NCI-H446 treated with DMSO at 0.1 percent for 48 hours (cell line): ENCODE measurements at regions not wholly inside any gene's neighbourhood (a gene's known extent, or its start where the extent isn't known, plus 50 kb on each side); places are given as distances from the start of the nearest gene placed in this dataset.

Experiments used
- DNase-seq: peaks from one replicate; lab custom pipeline; 2025; lab: John Stamatoyannopoulos, UW

DNA sequence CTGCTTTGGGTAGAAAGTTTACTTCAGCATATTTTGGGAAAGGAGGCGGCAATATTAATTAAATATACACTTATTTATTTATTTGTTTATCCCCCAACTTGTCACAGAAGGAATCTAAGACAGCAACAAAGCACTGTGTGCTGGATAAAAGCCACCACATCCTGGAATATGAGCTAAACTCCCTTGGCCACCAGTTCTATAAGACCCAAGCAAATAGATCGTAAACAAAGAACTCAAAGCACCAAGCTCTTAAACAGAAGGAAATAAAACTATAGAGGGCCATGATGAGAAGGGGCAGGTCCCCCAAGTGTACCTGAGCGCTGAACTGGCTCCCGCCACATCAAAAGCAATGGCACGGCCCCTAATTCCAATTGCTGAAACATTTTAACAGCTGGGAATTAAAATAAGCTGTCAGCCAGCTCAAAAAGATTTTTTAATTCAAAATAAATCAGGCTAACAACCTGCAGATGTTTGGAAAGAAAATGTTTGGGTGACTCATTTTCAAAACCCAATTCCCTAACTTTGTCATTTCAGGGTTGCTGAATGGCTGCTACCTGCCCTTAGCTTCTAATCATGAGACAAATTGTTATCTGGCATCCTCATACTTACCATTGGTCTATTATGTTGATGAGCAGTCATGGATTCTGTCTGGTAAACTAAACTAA lies 127.1 kb downstream of the SLC30A10 start:
- DNase-seq = no peak

DNA sequence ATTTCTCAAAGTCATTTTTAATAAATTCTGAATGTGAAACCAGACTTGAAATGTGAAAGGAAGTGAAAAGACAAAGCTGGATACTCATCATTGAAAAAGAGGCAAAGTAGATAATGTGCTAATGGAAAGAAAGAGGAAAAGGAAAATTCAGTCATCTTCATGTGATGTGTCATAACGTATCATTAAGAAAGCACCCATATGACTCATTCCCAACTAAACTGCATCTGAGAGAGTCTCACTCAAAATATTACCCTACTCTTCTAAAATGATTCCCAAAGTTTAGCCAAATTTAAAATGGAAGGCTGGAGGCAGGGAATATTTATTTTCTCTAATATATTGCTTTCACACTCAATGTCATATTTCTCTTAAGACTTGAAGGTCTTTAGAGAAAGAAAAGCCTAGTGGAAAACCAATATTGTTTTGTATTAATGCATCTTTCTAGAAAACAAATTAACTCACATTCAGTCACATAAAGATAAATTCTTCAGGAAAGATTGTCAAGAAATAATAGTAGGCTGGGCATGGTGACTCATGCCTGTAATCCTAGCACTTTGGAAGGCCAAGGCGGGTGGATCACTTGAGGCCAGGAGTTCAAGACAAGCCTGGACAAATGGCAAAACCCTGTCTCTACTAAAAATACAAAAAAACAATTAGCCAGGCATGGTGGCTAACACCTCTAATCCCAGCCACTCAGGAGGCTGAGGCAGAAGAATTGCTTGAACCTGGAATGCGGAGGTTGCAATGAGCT lies 129.9 kb downstream of the SLC30A10 start:
- DNase-seq = no peak

DNA sequence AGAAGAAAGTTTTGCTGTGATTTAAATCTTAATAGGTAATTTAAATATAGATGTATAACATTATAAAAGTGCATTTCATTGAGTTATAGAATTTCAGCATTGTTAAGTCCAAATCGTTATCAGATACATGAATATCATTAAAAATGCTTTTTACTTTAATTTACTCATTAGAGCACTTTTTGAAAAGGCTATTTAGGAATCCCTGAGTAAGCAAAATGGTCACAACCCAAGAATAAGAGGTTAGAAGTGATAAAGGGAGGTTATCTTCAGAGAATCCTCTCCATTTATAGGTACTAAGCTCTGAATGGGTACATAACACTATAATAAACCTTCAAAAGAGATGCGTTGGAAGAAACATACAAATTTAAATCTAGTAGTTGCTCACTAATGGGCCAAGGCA lies 130.7 kb downstream of the SLC30A10 start:
- DNase-seq = no peak

DNA sequence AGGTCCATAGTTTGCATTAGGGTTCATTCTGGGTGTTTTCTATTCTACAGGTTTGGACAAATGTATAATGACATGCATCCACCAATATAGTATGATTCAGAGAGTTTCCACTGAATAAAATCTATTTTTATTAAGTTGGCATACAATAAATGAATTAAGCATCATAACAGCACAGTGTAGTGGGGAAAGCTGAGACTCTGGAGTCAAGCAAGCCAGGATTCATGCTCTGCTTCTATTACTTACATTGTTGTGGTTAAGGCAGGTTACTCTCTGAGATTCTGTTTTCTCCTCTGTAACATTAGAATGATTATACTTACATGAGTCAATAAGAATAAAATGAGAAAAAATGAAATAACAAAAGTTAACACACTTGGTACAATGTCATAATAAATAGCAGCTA lies 131.3 kb downstream of the SLC30A10 start:
- no peak for DNase-seq

DNA sequence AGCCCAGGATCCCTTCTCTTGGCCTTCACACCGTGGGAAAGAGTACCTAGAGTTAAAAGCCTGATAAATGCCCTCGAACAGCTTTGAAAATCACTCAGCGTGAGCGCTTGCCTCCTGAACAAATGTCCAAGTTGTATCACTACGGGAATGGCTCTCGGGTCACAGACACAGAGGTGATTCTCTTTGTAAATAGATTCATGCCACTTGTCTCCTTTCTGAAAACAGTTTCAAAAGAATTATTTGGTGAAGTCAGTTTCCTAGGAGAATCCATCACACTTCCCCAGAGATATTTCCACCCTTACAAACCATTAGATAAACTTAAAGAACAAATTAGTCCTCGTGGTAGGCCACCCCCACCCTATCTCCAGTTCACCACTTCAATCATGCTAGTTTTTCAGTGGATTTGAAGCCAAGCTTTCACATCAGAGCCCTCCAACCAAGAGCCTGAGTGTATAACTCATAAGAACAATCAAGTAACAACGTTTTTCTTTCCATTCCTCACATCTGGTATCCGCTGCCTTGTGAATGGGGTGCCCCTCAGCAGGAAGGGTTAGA lies 132.9 kb downstream of the SLC30A10 start:
- DNase-seq = no peak

DNA sequence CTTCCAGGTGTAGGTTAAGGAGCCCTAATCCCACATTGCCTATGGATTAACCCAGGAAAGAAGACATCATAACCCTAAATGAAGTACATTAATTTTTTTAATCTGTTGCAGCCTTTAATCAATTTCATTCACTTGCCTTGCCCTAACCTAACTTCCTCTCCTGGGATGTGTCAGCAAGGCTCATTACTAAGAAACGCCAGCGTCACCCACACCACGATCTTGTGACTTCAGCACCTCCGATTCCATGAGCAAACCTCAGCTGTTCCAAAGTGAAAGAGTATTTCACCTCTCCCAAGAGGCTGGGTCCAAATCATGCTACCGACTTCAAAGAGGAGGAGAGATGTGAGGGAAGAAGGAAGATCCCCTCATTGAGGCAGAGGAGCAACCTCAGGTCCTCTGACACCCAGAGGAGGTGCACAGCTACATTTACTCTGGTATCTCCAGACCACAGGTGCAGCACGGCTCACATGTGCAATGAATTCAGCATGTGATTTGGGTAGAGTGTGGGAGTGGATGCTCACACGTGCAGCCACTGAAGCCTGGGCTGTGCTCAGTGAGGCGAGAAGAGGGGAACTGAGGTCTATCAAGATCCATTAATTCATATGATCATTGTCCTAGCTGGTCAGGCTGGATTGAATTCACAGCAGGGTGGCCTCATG lies 134.1 kb downstream of the SLC30A10 start:
- DNase-seq = no peak

DNA sequence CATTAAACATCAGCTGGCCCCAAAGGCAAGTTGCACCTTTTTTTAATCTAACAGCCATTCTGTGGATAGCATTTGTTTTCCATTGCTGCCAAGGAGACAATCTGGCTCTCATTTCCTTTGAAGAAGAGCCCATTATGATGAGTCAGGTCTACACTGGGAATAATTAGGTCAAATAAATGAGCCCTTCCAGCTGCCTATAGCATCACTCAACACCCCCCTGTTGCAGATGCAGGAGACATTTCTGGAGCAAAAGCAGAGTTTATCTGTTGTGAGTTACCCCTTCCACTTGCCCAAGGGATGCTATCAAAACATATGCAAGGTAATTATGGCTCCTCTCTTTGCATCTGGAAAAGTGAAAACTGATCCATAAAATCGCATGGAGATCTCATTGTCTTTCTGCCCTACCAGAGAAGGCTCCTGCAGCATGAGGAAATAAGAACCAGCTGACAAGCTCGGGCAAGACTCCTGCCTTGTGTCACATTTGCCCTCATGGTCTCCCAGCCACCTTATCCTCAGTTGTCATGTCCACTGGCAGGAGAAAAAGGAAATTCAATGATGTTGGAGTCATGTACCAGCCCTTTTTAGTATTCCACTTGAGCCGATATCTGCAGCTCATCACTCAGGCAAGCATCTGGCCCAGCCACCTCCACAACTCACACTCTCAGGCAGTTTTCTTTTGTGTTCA lies 135.9 kb downstream of the SLC30A10 start:
- no peak for DNase-seq

DNA sequence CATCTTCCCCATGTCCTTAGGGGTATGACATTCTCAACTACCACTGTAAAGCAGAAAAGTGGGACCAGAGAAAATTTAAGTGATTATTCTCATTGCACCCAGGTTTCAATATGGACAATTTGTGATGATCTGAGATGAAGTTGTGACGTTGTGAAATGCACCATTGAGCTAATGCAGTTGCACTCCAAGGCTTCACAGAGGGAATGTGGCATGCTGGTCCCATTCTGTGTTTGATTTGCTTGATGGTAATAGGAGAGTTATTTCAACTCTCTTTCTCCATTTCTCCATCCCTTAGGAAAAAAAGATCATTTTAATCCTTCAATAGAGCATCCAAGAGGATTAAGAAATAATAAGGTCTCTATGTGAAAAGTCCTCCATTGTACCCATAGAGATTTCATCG lies 136.6 kb downstream of the SLC30A10 start:
- DNase-seq = no peak

DNA sequence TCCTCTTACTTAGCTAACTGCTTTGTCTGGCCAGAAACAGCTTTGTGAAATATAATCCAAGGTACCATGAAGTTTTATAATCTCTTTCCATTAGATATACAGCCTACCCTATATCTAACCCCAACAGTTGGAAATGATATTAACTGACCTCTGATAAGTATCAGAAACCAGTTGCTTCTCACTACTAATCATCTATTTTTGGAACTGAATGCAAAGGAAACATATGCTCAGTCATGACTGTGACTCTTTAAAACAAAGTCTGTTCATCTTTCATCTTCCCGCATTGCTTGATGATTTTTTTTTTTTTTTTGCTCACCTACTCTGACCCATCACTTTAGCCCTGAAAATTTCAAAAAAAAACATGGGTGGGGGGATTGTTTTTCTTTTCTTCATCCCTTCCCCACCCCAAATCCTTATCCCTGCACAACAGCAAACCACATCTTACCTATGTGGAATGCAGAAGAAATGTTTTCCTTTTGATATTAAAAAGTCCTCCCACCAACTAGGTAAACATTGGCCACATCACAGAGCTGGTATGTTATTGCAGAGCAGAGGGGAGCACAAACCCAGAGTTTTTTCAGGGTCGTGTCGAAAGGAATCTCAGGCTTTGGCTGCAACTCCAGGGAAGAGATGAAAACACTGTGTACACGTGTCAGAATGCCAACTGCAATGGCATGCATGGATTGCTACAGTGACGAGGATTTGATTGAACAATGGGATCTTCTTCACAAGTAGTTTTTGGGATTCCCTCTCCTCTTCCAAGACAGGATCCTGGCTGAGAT lies 137.3 kb downstream of the SLC30A10 start:
- DNase-seq = no peak

DNA sequence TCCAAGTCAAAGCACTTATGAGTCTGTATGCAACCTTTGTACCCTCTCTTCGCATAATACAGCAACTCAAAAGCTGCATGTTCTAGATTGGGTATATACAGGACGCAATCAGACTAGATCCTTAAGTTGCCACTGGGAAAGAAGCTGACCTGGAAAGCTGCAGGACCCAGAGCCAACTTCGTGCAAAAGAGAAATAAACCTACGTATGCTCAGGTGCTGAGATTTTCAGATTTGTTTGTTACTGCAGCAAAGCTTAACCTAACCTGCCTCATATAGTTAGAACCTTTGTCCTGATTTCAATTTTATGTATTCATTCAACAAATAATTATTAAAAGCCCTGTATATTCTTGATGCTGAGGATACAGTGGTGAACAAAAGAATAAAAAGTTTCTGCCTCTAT lies 139.7 kb downstream of the SLC30A10 start:
- DNase-seq = no peak

DNA sequence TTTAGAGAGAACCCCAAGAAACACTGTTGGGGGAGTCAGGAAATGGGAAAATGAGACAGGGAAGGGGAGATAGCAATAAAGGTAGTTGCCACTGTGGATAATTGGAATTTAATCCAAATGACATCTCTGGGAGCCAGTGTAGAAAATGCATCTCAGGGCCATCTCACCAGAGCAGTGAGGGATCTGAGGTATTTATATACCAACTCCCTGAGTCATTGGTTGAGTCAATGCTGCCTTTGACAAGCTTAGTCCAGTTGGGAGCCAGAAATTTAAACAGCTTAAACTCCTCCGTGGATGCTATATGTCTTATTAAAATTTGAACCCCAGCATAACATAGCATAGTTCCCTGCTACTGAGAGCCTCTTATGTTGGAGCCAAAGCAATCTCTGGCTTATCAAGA lies 140.3 kb downstream of the SLC30A10 start:
- DNase-seq = no peak

DNA sequence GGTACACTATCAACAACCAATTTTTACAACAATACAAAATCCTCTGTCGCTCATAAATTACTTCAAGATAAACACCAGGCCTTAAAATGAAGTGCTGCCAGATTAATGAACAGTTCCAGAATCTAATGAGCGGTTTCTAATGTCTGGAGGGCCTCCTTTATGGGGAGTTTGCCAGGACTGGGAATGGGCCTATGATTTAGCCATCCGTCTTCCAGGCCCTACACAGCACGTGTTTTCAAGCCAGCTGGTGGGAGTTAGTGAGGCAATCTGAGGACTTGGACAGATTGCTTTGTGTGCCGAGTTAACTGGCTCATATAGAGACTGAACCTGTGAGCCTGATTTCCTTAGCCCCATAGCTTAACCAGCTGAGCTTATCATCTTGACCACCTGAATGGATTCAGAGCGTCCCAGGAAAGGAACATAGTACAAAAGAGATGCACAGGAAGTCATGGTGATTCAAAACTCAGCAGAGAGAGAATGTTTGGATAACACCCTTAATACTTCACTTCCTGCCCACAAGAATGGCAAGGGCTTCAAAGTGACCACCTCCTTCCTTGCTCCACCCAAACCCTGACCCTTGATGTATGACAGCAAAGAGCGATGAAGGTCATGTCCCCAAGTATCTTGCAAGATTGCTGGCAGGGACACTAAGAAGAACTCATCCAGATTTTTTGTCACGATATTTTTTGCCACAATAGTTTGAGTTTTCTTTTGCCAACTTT lies 143.5 kb downstream of the SLC30A10 start:
- no peak for DNase-seq

DNA sequence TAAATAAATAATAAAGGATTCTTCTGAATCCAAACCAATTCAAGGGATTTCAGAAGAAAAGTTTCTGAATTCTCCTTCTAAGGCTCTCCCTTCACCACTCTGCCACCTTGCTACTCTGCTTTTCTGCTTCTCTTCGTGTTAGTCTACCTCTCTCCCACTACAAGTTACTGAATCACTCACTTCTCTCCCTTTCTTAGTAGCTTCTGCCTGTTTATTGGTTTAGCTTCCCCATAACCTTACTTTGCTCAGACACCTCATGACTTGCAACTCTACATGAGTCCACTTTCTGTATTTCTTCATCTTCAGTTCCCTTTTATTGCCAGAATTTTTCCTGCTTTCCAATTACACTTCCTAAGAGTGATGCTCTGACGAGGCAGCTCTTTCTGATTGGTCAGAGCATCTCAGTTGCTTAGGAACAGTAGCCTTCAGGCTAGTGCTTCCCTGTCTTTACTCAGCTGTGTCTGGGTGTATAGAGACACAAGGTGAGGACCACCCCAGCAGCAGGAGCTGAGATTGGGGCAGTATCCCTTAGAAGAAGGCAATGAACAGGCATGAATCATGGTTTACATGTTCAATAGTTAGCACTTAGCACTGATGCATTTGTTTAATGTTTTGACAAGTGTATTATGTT lies 144.6 kb downstream of the SLC30A10 start:
- no peak for DNase-seq

DNA sequence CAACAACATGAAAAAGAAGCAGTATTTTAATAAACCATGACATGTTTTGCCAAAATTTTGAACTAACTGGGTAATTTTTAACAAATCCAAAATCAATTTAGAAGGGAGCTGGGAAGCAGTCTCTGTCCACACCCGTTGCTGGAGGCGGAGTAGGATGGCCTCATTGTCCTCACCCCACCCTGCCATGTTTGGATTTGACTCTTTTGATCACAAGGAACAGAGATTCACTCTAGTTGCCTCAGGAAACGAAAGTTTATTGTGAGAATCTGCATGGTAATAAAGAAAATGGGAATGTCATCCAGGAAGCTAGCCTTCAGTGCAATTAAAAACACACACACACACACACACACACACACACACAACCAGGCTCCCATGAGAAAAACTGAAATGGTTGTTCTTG lies 145.4 kb downstream of the SLC30A10 start:
- DNase-seq = no peak

DNA sequence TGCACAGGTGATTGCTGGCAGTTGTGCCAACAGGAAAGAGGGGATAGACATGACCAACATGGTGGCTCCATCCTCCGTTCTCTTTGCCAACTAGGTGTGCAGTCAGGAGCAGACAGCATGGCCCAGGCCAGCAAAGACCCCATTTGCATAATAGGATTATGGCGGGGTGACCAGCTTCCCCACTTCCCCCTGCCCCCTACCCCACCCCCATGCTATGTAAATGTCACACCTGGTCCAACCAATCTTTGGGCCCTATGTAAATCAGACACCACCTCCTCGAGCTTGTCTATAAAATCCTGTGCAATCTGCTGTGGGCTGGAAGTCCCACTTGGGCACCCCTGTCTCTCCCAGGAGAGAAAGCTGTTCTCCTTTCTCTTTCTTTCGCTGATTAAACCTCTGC lies 146.0 kb downstream of the SLC30A10 start:
- no peak for DNase-seq

DNA sequence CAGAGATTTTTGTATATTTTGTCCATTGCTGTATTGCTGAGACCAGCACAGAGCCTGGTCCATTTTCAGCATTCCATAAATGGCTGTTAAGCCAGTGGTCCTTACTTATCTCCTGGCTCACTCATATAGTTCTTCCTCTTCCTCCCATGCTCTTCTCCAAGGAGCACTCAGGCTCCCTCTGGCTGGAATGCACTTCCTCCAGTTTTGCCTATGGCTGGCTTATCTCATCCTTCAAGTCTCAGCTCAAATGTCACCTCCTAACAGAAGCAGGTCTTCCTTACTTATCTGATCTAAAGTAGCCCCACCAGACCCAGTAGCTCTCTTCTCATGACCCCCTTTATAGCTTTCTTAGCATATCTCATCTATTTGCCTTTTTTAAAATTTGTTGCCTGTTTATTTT lies 146.9 kb downstream of the SLC30A10 start:
- no peak for DNase-seq

DNA sequence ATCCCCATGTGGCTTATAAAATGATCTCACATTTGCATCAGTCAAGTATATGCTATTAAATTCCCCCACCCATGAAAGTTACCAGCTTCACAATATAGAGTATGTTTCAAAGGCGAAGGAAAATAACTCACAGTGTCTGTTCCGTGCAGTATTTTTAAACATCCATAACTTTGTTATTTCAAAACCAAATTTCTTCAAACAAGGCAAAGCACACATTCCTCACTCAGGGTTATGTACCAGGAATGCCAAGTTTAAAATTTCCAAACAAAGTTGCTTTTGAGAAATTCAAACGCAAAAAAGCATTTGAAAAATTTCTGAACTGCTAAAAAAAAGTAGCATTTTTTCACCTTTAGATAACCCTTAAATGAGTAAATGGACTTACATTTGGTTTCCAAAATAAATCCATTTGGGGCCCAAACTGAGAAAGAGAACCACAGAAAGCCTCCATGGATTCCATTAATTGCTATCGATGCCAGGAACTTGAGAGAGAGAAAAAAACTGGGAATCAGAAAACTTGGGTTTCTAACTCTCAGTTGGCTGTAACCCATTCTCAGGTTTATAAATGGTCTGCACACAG lies 149.5 kb downstream of the SLC30A10 start:
- no peak for DNase-seq

DNA sequence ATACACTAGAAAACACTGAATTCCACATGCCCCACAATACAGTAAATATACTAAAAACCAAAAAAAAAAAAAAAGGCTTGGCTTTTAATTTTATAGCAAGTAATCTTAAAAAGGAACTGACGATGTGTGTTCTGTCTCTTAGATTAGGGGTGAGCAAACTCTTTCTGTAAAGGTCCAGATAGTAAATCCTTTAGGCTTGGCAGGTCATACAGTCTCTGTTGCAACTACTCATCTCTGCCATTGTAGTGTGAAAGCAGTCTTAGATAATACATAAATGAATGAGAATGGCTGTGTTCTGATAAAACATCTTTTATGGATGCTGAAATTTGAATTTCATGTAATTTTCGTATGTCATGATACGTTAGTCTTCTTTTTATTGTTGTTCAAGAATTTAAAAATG lies 150.2 kb downstream of the SLC30A10 start:
- no peak for DNase-seq

DNA sequence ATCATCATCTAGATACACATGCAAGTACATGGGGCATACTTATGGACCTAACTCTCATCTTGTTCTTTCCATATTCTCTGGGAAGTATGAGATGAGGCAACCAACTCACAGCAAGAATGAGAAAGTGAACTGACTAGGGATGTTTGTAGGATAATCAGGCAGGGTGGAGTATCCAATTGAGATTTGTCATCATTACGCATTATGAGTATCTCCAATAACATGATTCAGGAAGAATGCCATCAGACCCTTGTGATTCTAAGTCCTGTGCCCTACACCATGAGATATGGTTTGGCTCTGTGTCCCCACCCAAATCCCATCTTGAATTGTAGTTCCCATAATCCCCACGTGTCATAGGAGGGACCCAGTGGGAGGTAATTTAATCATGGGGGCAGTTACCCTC lies 154.0 kb downstream of the SLC30A10 start:
- no peak for DNase-seq

DNA sequence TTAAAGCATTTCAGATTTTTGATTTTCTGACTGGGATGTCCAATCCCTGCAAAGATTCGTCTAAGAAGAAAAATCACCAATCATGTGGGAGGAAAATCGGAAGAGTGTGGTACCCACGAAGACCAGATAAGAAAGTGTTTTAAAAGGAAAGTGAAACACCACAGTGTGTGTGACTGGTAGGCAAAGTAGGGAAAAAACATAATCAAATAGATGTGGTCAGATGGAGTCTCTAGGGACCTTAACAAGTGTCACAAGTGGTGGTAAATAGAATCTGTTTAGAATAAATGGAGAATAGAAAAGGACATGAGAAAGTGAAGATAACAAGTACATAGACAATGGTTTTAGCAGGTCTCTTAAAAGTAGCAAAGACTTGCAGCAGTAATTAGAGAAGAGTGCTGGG lies 154.6 kb downstream of the SLC30A10 start:
- DNase-seq = no peak
